ENCODE measurements at regions not wholly inside any gene's neighbourhood (a gene's known extent, or its start where the extent isn't known, plus 50 kb on each side); places are given as distances from the start of the nearest gene placed in this dataset.
"Not testable (repeated sequence)": the region's sequence is repeated elsewhere in the genome, so short reads cannot be mapped to it uniquely, and the experiment has no call there.

GRCh38 chr2:185583058-185583816, 155.4 kb upstream of the FSIP2 start:
- Histone ChIP-seq H3K27ac (ENCODE audit: low read depth, low read length) (no peak overlapping the region), H3K4me1 (ENCODE audit: insufficient read depth, low read length) (peaks cover 6% of the 10 kb centered on the region; the same call in 1 of the 2 replicates), H3K4me3 (ENCODE audit: low read length) (no peak overlapping the region), H3K36me3 (ENCODE audit: insufficient read depth, low read length) (no peaks in the 10 kb centered on the region), H3K9ac (ENCODE audit: low read depth, low read length) (no peak overlapping the region), H3K9me3 (ENCODE audit: insufficient read depth, low read depth, low read length) (peaks cover 11% of the 10 kb centered on the region), H3K27me3 (ENCODE audit: insufficient read depth, low read length) (no peaks in the 10 kb centered on the region)
- 92% methylated on average over 1 of the region's 2 CpGs for WGBS

DNA sequence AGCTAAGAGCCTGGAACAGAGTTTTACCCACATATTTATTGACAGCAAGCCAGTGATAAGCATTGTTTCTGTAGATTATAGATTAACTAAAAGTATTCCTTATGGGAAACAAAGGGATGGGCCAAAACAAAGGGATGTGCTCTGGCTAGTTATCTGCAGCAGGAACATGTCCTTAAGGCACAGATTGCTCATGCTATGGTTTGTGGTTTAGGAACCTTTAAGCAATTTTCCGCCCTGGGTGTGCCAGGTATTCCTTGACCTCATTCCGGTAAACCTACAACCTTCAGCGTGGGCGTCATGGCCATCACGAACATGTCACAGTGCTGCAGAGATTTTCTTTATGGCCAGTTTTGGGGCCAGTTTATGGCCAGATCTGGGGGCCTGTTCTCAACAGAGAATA, 153.4 kb upstream of the FSIP2 start:
- not testable (repeated sequence) for H3K27ac ChIP-seq (ENCODE audit: low read depth, low read length); H3K9ac ChIP-seq (ENCODE audit: low read depth, low read length); H3K27me3 ChIP-seq (ENCODE audit: insufficient read depth, low read length); H3K4me1 ChIP-seq (ENCODE audit: insufficient read depth, low read length); H3K36me3 ChIP-seq (ENCODE audit: insufficient read depth, low read length); H3K4me3 ChIP-seq (ENCODE audit: low read length)
- peaks cover 11% of the 10 kb centered on the region for H3K9me3 ChIP-seq (ENCODE audit: insufficient read depth, low read depth, low read length)
- 85% methylated on average over 5 of the region's 5 CpGs for WGBS

DNA sequence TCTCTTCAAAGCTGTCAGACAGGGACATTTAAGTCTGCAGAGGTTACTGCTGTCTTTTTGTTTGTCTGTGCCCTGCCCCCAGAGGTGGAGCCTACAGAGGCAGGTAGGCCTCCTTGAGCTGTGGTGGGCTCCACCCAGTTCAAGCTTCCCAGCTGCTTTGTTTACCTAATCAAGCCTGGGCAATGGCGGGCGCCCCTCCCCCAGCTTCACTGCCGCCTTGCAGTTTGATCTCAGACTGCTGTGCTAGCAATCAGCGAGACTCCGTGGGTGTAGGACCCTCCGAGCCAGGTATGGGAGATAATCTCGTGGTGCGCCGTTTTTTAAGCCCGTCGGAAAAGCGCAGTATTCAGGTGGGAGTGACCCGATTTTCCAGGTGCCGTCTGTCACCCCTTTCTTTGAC, 147.3 kb upstream of the FSIP2 start:
- not testable (repeated sequence) for H3K27ac ChIP-seq (ENCODE audit: low read depth, low read length); H3K9me3 ChIP-seq (ENCODE audit: insufficient read depth, low read depth, low read length); H3K9ac ChIP-seq (ENCODE audit: low read depth, low read length); H3K4me1 ChIP-seq (ENCODE audit: insufficient read depth, low read length); H3K36me3 ChIP-seq (ENCODE audit: insufficient read depth, low read length); H3K27me3 ChIP-seq (ENCODE audit: insufficient read depth, low read length); H3K4me3 ChIP-seq (ENCODE audit: low read length)
- WGBS: 79% methylated on average over 14 of the region's 14 CpGs

- no peaks in the 10 kb centered on the region for H3K9me3 ChIP-seq (ENCODE audit: insufficient read depth, low read depth, low read length)
- no peak overlapping the region for H3K27ac ChIP-seq (ENCODE audit: low read depth, low read length)
- H3K4me3 ChIP-seq (ENCODE audit: low read length): no peak overlapping the region
- H3K4me1 ChIP-seq (ENCODE audit: insufficient read depth, low read length): no peaks in the 10 kb centered on the region
- no peak overlapping the region for H3K9ac ChIP-seq (ENCODE audit: low read depth, low read length)
- no peaks in the 10 kb centered on the region for H3K36me3 ChIP-seq (ENCODE audit: insufficient read depth, low read length)
- no CpG with 5 or more reads among the region's 1 CpG for WGBS
- no peaks in the 10 kb centered on the region for H3K27me3 ChIP-seq (ENCODE audit: insufficient read depth, low read length)
Observed at GRCh38 chr2:185607945-185608344, 130.7 kb upstream of the FSIP2 start.

- Histone ChIP-seq H3K27me3 (ENCODE audit: insufficient read depth, low read length) (no peaks in the 10 kb centered on the region), H3K4me1 (ENCODE audit: insufficient read depth, low read length) (no peaks in the 10 kb centered on the region), H3K36me3 (ENCODE audit: insufficient read depth, low read length) (no peaks in the 10 kb centered on the region), H3K4me3 (ENCODE audit: low read length) (no peak overlapping the region), H3K9ac (ENCODE audit: low read depth, low read length) (no peak overlapping the region), H3K27ac (ENCODE audit: low read depth, low read length) (no peak overlapping the region), H3K9me3 (ENCODE audit: insufficient read depth, low read depth, low read length) (no peaks in the 10 kb centered on the region)
- WGBS: 92% methylated on average over 3 of the region's 3 CpGs
Observed at GRCh38 chr2:185608799-185609198, 129.8 kb upstream of the FSIP2 start.

GRCh38 chr2:185610301-185610700, 128.3 kb upstream of the FSIP2 start:
- WGBS: 96% methylated on average over 1 of the region's 1 CpG
- Histone ChIP-seq H3K27me3 (ENCODE audit: insufficient read depth, low read length) (no peaks in the 10 kb centered on the region), H3K4me1 (ENCODE audit: insufficient read depth, low read length) (no peaks in the 10 kb centered on the region), H3K36me3 (ENCODE audit: insufficient read depth, low read length) (no peaks in the 10 kb centered on the region), H3K9me3 (ENCODE audit: insufficient read depth, low read depth, low read length) (no peaks in the 10 kb centered on the region), H3K9ac (ENCODE audit: low read depth, low read length) (no peak overlapping the region), H3K27ac (ENCODE audit: low read depth, low read length) (no peak overlapping the region), H3K4me3 (ENCODE audit: low read length) (no peak overlapping the region)

GRCh38 chr2:185618625-185619024, 120.0 kb upstream of the FSIP2 start:
- 71% methylated on average over 1 of the region's 1 CpG for WGBS
- Histone ChIP-seq H3K4me1 (ENCODE audit: insufficient read depth, low read length) (no peaks in the 10 kb centered on the region), H3K27ac (ENCODE audit: low read depth, low read length) (no peak overlapping the region), H3K9me3 (ENCODE audit: insufficient read depth, low read depth, low read length) (no peaks in the 10 kb centered on the region), H3K36me3 (ENCODE audit: insufficient read depth, low read length) (no peaks in the 10 kb centered on the region), H3K9ac (ENCODE audit: low read depth, low read length) (no peak overlapping the region), H3K27me3 (ENCODE audit: insufficient read depth, low read length) (no peaks in the 10 kb centered on the region), H3K4me3 (ENCODE audit: low read length) (no peak overlapping the region)

DNA sequence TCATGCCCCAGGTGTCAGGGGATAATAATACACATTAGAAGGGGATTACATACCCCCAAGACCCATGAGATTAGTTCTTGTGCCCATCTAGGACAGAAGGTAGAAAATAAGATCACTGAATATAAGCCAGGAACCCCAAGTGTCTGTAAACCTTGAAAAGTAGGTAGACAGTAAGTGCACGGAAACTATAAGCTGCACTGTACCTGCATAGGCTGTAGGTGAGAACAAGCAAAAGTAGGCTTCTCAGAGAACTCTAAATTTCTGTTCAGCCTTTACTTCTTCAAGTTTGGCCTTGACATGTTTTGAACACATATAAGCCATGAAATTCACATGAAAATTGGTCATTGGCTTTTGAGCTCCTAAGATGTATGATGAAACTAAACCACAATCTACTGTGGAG, 113.0 kb upstream of the FSIP2 start:
- H3K9ac ChIP-seq (ENCODE audit: low read depth, low read length): no peak overlapping the region
- H3K4me1 ChIP-seq (ENCODE audit: insufficient read depth, low read length): no peaks in the 10 kb centered on the region
- WGBS: 96% methylated on average over 1 of the region's 1 CpG

GRCh38 chr2:185628985-185629384, 109.6 kb upstream of the FSIP2 start:
- WGBS: 52% methylated on average over 4 of the region's 5 CpGs
- peaks cover 9% of the 10 kb centered on the region for H3K4me1 ChIP-seq (ENCODE audit: insufficient read depth, low read length)
- H3K4me3 ChIP-seq (ENCODE audit: low read length): no peak overlapping the region
- H3K27me3 ChIP-seq (ENCODE audit: insufficient read depth, low read length): no peaks in the 10 kb centered on the region
- no peak overlapping the region for H3K27ac ChIP-seq (ENCODE audit: low read depth, low read length)
- no peak overlapping the region for H3K9ac ChIP-seq (ENCODE audit: low read depth, low read length)
- H3K9me3 ChIP-seq (ENCODE audit: insufficient read depth, low read depth, low read length): no peaks in the 10 kb centered on the region
- H3K36me3 ChIP-seq (ENCODE audit: insufficient read depth, low read length): no peaks in the 10 kb centered on the region

More for the DNA sequence above, 113.0 kb upstream of the FSIP2 start:
- Histone ChIP-seq H3K9me3 (ENCODE audit: insufficient read depth, low read depth, low read length) (no peaks in the 10 kb centered on the region), H3K4me3 (ENCODE audit: low read length) (no peak overlapping the region), H3K27me3 (ENCODE audit: insufficient read depth, low read length) (no peaks in the 10 kb centered on the region), H3K27ac (ENCODE audit: low read depth, low read length) (no peak overlapping the region), H3K36me3 (ENCODE audit: insufficient read depth, low read length) (no peaks in the 10 kb centered on the region)

DNA sequence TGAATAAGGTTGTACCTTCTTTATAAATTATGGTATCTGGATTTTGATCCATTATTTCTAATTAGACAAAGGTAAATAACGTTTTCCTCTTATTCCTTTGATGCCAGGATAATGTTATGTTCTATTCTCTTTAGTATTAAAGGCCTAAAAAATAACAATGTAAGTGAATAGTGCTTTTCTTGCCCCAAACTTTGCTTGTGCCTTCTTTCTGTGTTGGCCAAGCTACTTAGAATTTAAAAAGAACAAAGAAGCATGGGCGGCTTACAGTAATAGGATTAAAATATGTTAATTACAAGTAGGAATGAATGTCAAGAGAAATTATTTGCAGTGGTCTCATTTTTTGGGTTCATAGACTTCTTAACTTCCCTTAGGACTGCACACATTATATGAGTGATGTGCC, 105.0 kb upstream of the FSIP2 start:
- Histone ChIP-seq H3K4me1 (ENCODE audit: insufficient read depth, low read length) (peaks cover 11% of the 10 kb centered on the region), H3K36me3 (ENCODE audit: insufficient read depth, low read length) (no peaks in the 10 kb centered on the region), H3K9ac (ENCODE audit: low read depth, low read length) (no peak overlapping the region), H3K27me3 (ENCODE audit: insufficient read depth, low read length) (no peaks in the 10 kb centered on the region), H3K27ac (ENCODE audit: low read depth, low read length) (no peak overlapping the region), H3K4me3 (ENCODE audit: low read length) (no peak overlapping the region), H3K9me3 (ENCODE audit: insufficient read depth, low read depth, low read length) (no peaks in the 10 kb centered on the region)
- WGBS: 50% methylated on average over 1 of the region's 2 CpGs

DNA sequence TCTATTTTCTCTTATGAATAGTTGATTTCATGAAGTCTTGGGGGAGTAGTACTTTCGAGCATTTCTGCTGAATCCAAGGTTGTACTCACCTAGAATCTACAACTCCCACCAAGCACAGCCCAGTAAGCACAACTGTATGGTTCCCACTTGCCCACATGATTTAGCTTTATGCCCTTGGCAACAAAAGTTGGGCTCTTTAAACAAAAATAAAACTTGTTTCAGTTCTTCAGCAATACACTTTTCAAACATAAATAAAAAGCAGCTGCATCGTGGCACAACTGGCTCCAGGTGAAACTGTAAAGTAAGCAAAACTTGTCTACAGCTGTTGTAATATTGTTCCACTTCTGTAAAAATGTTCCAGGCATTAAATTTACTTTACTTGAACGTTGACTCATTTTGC, 99.8 kb upstream of the FSIP2 start:
- Histone ChIP-seq H3K9me3 (ENCODE audit: insufficient read depth, low read depth, low read length) (no peaks in the 10 kb centered on the region), H3K4me3 (ENCODE audit: low read length) (no peak overlapping the region), H3K4me1 (ENCODE audit: insufficient read depth, low read length) (peaks cover 4% of the 10 kb centered on the region), H3K9ac (ENCODE audit: low read depth, low read length) (no peak overlapping the region), H3K27me3 (ENCODE audit: insufficient read depth, low read length) (no peaks in the 10 kb centered on the region), H3K36me3 (ENCODE audit: insufficient read depth, low read length) (no peaks in the 10 kb centered on the region), H3K27ac (ENCODE audit: low read depth, low read length) (no peak overlapping the region)
- 88% methylated on average over 3 of the region's 3 CpGs for WGBS

DNA sequence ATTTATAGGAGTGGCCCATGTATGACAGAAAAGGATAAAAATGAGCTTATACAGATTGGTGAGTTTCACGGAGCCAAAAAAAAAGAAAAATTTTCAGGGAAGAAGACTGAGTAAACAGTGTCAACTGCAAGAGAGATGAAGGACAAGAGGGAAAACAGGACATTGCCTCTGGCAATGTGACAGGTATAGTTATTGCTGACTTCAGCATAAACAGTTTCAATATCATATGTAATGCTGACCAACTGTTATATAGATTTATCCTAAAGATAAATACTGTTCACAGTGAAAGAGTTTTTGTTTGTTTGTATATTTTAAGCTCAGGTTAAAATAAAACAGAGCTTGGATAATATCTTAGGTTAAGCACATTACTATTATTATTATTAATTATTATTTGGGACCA, 98.0 kb upstream of the FSIP2 start:
- Histone ChIP-seq H3K4me1 (ENCODE audit: insufficient read depth, low read length) (0 out of 2 replicates have a peak, but pooled peaks cover 2% of the 10 kb centered on the region), H3K9me3 (ENCODE audit: insufficient read depth, low read depth, low read length) (no peaks in the 10 kb centered on the region), H3K4me3 (ENCODE audit: low read length) (no peak overlapping the region), H3K36me3 (ENCODE audit: insufficient read depth, low read length) (no peaks in the 10 kb centered on the region), H3K27me3 (ENCODE audit: insufficient read depth, low read length) (no peaks in the 10 kb centered on the region), H3K9ac (ENCODE audit: low read depth, low read length) (no peak overlapping the region), H3K27ac (ENCODE audit: low read depth, low read length) (no peak overlapping the region)
- WGBS: 98% methylated on average over 1 of the region's 1 CpG
